K562 (cell line): ENCODE measurements at regions not wholly inside any gene's neighbourhood (a gene's known extent, or its start where the extent isn't known, plus 50 kb on each side); places are given as distances from the start of the nearest gene placed in this dataset.

Experiments used
- BRF2 ChIP-seq: IDR thresholded peaks from 3 replicates; pipeline ENCODE4 v1.6.1; 2011; ENCODE audit warnings: borderline replicate concordance, mild to moderate bottlenecking; ENCODE audit not compliant: insufficient read length, insufficient read depth
- ELK3 ChIP-seq: fragments of 450-650 bp; formaldehyde crosslinking; IDR thresholded peaks from 2 replicates; pipeline ENCODE4 v1.4.0; 2020; ENCODE audit warnings: mild to moderate bottlenecking
- ERF ChIP-seq: fragments of 450-650 bp; formaldehyde crosslinking; IDR thresholded peaks from 2 replicates; pipeline ENCODE4 v1.4.0; 2020; ENCODE audit warnings: mild to moderate bottlenecking, mixed read lengths
- ETS2 ChIP-seq: IDR thresholded peaks from 2 replicates; pipeline ENCODE4 v1.6.1; 2016; ENCODE audit warnings: borderline replicate concordance, missing genetic modification characterization, mild to moderate bottlenecking, moderate library complexity, missing compliant biosample characterization; ENCODE audit not compliant: poor library complexity, severe bottlenecking
- FOXK2 ChIP-seq, 2 experiments: fragments of 450-650 bp; IDR thresholded peaks in 1 of 2; conservative IDR thresholded peaks in 1 of 2; 2 replicates each; pipeline ENCODE4 v1.6.1; 2016; ENCODE audit warnings: low read depth in 2 of 2, mild to moderate bottlenecking in 1 of 2
- GABPA ChIP-seq: fragments of 200-800 bp; sonication (Bioruptor generic); conservative IDR thresholded peaks from 2 replicates; pipeline ENCODE4 v1.6.1; 2016; ENCODE audit warnings: low read depth, missing genetic modification characterization, missing compliant biosample characterization
- GATAD2A ChIP-seq: fragments of 450-650 bp; IDR thresholded peaks from 2 replicates; pipeline ENCODE4 v1.6.1; 2017
- MYNN ChIP-seq, 2 experiments: sonication (generic); formaldehyde crosslinking in 1 of 2; IDR thresholded peaks; 2 replicates each; pipeline versions ENCODE4 v1.5.0 to v1.6.1; 2016 to 2020; ENCODE audit warnings: antibody characterized with exemption in 1 of 2, missing genetic modification reagents in 1 of 2
- POLR2H ChIP-seq: IDR thresholded peaks from 2 replicates; pipeline ENCODE4 v1.6.1; 2016; ENCODE audit warnings: missing genetic modification characterization, low read depth, mild to moderate bottlenecking, control low read depth, missing compliant biosample characterization, moderate library complexity
- SAFB ChIP-seq: fragments of 200-400 bp; formaldehyde crosslinking; IDR thresholded peaks from 2 replicates; pipeline ENCODE4 v1.6.1; 2017; ENCODE audit warnings: low read depth, low read length, borderline replicate concordance
- SNIP1 ChIP-seq: fragments of 450-650 bp; IDR thresholded peaks from 2 replicates; pipeline ENCODE4 v1.7.1; 2017; ENCODE audit warnings: low read depth, mild to moderate bottlenecking
- TFE3 ChIP-seq: fragments of 450-650 bp; formaldehyde crosslinking; IDR thresholded peaks from 2 replicates; pipeline ENCODE4 v1.4.0; 2020; ENCODE audit warnings: mild to moderate bottlenecking, mixed read lengths
- ZNF197 ChIP-seq: fragments of 200-800 bp; sonication (Bioruptor generic); IDR thresholded peaks from 2 replicates; pipeline ENCODE4 v1.6.1; 2016; ENCODE audit warnings: low read depth, missing genetic modification characterization, missing compliant biosample characterization
- TF ChIP-seq, protein P1 (sequence below): IDR thresholded peaks from 2 replicates; pipeline ENCODE4 v1.6.1; 2011; ENCODE audit not compliant: insufficient read length; ENCODE audit errors: extremely low read depth
- TF ChIP-seq, protein P2 (sequence below): sonication (generic); formaldehyde crosslinking; IDR thresholded peaks from 2 replicates; pipeline ENCODE4 v1.8.1; 2023; ENCODE audit warnings: missing genetic modification reagents, mild to moderate bottlenecking, borderline replicate concordance
- TF ChIP-seq, protein P3 (sequence below): fragments of 200-800 bp; sonication (Bioruptor generic); IDR thresholded peaks from 2 replicates; pipeline ENCODE4 v1.6.1; 2017; ENCODE audit warnings: missing genetic modification characterization, missing compliant biosample characterization

DNA sequence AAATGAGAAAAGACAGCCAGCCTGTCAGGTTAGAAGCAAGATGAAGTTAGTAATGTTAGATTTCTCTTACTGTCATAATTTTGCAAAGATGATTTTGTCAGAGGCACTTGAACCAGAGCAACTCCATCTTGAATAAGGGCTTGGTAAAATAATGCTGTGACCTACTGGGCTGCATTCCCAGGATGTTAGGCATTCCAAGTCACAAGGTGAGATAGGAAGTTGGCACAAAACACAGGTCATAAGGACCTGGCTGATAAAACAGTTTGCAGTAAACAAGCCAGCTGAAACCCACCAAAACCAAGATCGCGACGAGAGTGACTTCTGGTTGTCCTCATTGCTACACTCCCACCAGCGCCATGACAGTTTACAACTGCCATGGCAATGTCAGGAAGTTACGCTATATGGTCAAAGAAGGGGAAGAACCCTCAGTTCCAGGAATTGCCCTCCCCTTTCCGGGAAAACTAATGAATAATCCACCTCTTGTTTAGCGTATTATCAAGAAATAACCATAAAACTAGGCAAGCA is 1313.5 kb upstream of the TMEM132C start (continued):
- TF ChIP-seq ERF (CRISPR knock-in tag), result peak; percentile 89; the same call in 1 of the 2 replicates
- no peak for TF ChIP-seq TFE3
- peak; percentile 72 for TF ChIP-seq GABPA (tag)
- peak; percentile 96 for TF ChIP-seq ZNF197 (CRISPR knock-in tag)
- TF ChIP-seq FOXK2 (conservative IDR thresholded peaks at IDR 0.05 in 1 of 2, IDR thresholded peaks at IDR 0.05 in 1 of 2; ENCODE audit: low read depth in 2 of 2), result peak in 1 of 2 experiments; percentile 67; a peak in 3 of 4 replicates
- no peak for TF ChIP-seq SAFB
- no peak for TF ChIP-seq SNIP1
- TF ChIP-seq BRF2, result no peak
- TF ChIP-seq MYNN (IDR thresholded peaks at IDR 0.05), result no peak
- TF ChIP-seq MYNN (CRISPR knock-in tag; IDR thresholded peaks at IDR 0.05), result no peak
- TF ChIP-seq, protein P1, sequence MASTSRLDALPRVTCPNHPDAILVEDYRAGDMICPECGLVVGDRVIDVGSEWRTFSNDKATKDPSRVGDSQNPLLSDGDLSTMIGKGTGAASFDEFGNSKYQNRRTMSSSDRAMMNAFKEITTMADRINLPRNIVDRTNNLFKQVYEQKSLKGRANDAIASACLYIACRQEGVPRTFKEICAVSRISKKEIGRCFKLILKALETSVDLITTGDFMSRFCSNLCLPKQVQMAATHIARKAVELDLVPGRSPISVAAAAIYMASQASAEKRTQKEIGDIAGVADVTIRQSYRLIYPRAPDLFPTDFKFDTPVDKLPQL, result no peak
- TF ChIP-seq POLR2H, result peak; percentile 80
- peak; percentile 55 for TF ChIP-seq ETS2 (tag)
- TF ChIP-seq ELK3, result no peak
- TF ChIP-seq, protein P2, sequence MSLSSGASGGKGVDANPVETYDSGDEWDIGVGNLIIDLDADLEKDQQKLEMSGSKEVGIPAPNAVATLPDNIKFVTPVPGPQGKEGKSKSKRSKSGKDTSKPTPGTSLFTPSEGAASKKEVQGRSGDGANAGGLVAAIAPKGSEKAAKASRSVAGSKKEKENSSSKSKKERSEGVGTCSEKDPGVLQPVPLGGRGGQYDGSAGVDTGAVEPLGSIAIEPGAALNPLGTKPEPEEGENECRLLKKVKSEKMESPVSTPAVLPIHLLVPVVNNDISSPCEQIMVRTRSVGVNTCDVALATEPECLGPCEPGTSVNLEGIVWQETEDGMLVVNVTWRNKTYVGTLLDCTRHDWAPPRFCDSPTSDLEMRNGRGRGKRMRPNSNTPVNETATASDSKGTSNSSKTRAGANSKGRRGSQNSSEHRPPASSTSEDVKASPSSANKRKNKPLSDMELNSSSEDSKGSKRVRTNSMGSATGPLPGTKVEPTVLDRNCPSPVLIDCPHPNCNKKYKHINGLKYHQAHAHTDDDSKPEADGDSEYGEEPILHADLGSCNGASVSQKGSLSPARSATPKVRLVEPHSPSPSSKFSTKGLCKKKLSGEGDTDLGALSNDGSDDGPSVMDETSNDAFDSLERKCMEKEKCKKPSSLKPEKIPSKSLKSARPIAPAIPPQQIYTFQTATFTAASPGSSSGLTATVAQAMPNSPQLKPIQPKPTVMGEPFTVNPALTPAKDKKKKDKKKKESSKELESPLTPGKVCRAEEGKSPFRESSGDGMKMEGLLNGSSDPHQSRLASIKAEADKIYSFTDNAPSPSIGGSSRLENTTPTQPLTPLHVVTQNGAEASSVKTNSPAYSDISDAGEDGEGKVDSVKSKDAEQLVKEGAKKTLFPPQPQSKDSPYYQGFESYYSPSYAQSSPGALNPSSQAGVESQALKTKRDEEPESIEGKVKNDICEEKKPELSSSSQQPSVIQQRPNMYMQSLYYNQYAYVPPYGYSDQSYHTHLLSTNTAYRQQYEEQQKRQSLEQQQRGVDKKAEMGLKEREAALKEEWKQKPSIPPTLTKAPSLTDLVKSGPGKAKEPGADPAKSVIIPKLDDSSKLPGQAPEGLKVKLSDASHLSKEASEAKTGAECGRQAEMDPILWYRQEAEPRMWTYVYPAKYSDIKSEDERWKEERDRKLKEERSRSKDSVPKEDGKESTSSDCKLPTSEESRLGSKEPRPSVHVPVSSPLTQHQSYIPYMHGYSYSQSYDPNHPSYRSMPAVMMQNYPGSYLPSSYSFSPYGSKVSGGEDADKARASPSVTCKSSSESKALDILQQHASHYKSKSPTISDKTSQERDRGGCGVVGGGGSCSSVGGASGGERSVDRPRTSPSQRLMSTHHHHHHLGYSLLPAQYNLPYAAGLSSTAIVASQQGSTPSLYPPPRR (CRISPR knock-in tag), result no peak
- TF ChIP-seq, protein P3, sequence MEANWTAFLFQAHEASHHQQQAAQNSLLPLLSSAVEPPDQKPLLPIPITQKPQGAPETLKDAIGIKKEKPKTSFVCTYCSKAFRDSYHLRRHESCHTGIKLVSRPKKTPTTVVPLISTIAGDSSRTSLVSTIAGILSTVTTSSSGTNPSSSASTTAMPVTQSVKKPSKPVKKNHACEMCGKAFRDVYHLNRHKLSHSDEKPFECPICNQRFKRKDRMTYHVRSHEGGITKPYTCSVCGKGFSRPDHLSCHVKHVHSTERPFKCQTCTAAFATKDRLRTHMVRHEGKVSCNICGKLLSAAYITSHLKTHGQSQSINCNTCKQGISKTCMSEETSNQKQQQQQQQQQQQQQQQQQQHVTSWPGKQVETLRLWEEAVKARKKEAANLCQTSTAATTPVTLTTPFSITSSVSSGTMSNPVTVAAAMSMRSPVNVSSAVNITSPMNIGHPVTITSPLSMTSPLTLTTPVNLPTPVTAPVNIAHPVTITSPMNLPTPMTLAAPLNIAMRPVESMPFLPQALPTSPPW (CRISPR knock-in tag), result peak; percentile 53
- no peak for TF ChIP-seq GATAD2A
